HG02678 (cell line): ENCODE measurements at regions not wholly inside any gene's neighbourhood (a gene's known extent, or its start where the extent isn't known, plus 50 kb on each side); places are given as distances from the start of the nearest gene placed in this dataset.
A peak's percentile ranks its signal among the peaks of the same experiment; 100 is the strongest.

Experiments
- ATAC-seq: cut with Tn5 transposase; IDR thresholded peaks from one replicate; pipeline ENCODE4 v1.9.1; 2021; ENCODE audit warnings: mild to moderate bottlenecking, moderate library complexity; ENCODE audit not compliant: unreplicated experiment

- no peak for ATAC-seq
These were observed 64.6 kb upstream of the ELN start for GRCh38 chr7:73963252-73963822.

GRCh38 chr7:73964786-73965185 is 63.2 kb upstream of the ELN start:
- ATAC-seq: no peak

GRCh38 chr7:73966062-73966940 is 61.7 kb upstream of the ELN start:
- ATAC-seq: no peak

- ATAC-seq: no peak
These were observed 60.8 kb upstream of the ELN start for GRCh38 chr7:73966941-73967831.

GRCh38 chr7:73967832-73968290 is 60.1 kb upstream of the ELN start:
- ATAC-seq: no peak

- ATAC-seq: no peak
These were observed 59.5 kb upstream of the ELN start for GRCh38 chr7:73968487-73968886.

- ATAC-seq: no peak
These were observed 58.0 kb upstream of the ELN start for GRCh38 chr7:73969991-73970390.

GRCh38 chr7:73970801-73971229 is 57.2 kb upstream of the ELN start:
- no peak for ATAC-seq

GRCh38 chr7:73971322-73971703 is 56.7 kb upstream of the ELN start:
- ATAC-seq: peak; percentile 50

GRCh38 chr7:73971704-73972341 is 56.1 kb upstream of the ELN start:
- ATAC-seq: no peak

GRCh38 chr7:73972614-73973013 is 55.4 kb upstream of the ELN start:
- no peak for ATAC-seq

GRCh38 chr7:73973091-73973490 is 54.9 kb upstream of the ELN start:
- ATAC-seq: no peak

- no peak for ATAC-seq
These were observed 53.6 kb upstream of the ELN start for GRCh38 chr7:73974101-73974947.

GRCh38 chr7:73974948-73975926 is 52.7 kb upstream of the ELN start:
- no peak for ATAC-seq

- no peak for ATAC-seq
These were observed 51.0 kb upstream of the ELN start for GRCh38 chr7:73976761-73977618.

GRCh38 chr7:73977619-73978618 is 50.1 kb upstream of the ELN start:
- no peak for ATAC-seq
